ENCODE measurements at regions not wholly inside any gene's neighbourhood (a gene's known extent, or its start where the extent isn't known, plus 50 kb on each side); places are given as distances from the start of the nearest gene placed in this dataset.

- TF ChIP-seq POLR2AphosphoS5 (IDR thresholded peaks at IDR 0.05; ENCODE audit: low read depth, low read length) (no peak), TAF1 (IDR thresholded peaks at IDR 0.05; ENCODE audit: borderline replicate concordance, insufficient read depth, low read length) (no peak), REST (IDR thresholded peaks at IDR 0.05; ENCODE audit: insufficient read depth in 1 of 2, low read depth in 2 of 2, low read length in 2 of 2) (no peak)
These were observed 59.8 kb upstream of the PLXNA2 start for GRCh38 chr1:208303743-208304712.

Data from PFSK-1 (cell line).